Neural cell (in vitro differentiated cells): ENCODE measurements at regions not wholly inside any gene's neighbourhood (a gene's known extent, or its start where the extent isn't known, plus 50 kb on each side); places are given as distances from the start of the nearest gene placed in this dataset.

Experiments
- H2AFZ ChIP-seq: fragments of 200-600, 300-800 bp; sonication (generic), shearing (Covaris generic); 2 replicates; pipeline ENCODE4 v1.6.0; 2014; ENCODE audit warnings: low read depth, mild to moderate bottlenecking, antibody characterized with exemption, low read length, moderate library complexity
- H3F3A ChIP-seq: fragments of 200-600 bp; shearing (Covaris generic); 2 replicates; pipeline ENCODE4 v1.6.1; 2016; ENCODE audit warnings: mild to moderate bottlenecking, moderate library complexity, mixed read lengths, antibody characterized with exemption, low read length; ENCODE audit not compliant: insufficient read depth, poor library complexity, severe bottlenecking
- H3K27ac ChIP-seq: fragments of 200-600, 300-800 bp; sonication (generic), shearing (Covaris generic); 2 replicates; pipeline ENCODE4 v1.5.1; 2014; ENCODE audit warnings: mild to moderate bottlenecking, low read length, moderate library complexity
- H3K27me3 ChIP-seq: fragments of 300-800, 200-600 bp; sonication (generic), shearing (Covaris generic); 2 replicates; pipeline ENCODE4 v1.6.0; 2014; ENCODE audit warnings: mild to moderate bottlenecking, low read depth, low read length, moderate library complexity; ENCODE audit not compliant: insufficient read depth
- H3K36me3 ChIP-seq: fragments of 300-800, 200-600 bp; sonication (generic), shearing (Covaris generic); 2 replicates; pipeline ENCODE4 v1.5.1; 2014; ENCODE audit warnings: mild to moderate bottlenecking, antibody characterized with exemption, low read length, moderate library complexity; ENCODE audit not compliant: insufficient read depth
- H3K4me2 ChIP-seq: fragments of 300-800, 200-600 bp; sonication (generic), shearing (Covaris generic); 2 replicates; pipeline ENCODE4 v1.6.0; 2014; ENCODE audit warnings: mild to moderate bottlenecking, low read length
- H3K4me3 ChIP-seq: fragments of 300-800, 200-600 bp; sonication (generic), shearing (Covaris generic); 2 replicates; pipeline ENCODE4 v1.5.1; 2014; ENCODE audit warnings: mild to moderate bottlenecking, low read length, moderate library complexity
- H3K79me2 ChIP-seq: fragments of 200-600 bp; shearing (Covaris generic); replicated peaks from 2 replicates; pipeline ENCODE4 v1.6.0; 2014; ENCODE audit warnings: mild to moderate bottlenecking, low read length, moderate library complexity; ENCODE audit not compliant: insufficient read depth
- H3K9ac ChIP-seq: fragments of 300-800, 200-600 bp; sonication (generic), shearing (Covaris generic); 2 replicates; pipeline ENCODE4 v1.6.1; 2016; ENCODE audit warnings: mild to moderate bottlenecking, low read length, mixed read lengths
- H3K9me2 ChIP-seq: fragments of 200-600 bp; shearing (Covaris generic); 2 replicates; pipeline ENCODE4 v1.6.1; 2016; ENCODE audit warnings: mild to moderate bottlenecking, low read length, mixed read lengths; ENCODE audit not compliant: insufficient read depth
- H3K9me3 ChIP-seq: fragments of 200-600, 300-800 bp; sonication (generic), shearing (Covaris generic); 2 replicates; pipeline ENCODE4 v1.6.1; 2016; ENCODE audit warnings: mild to moderate bottlenecking, mixed run types, low read length, moderate library complexity, mixed read lengths
- H4K20me1 ChIP-seq: fragments of 200-600 bp; shearing (Covaris generic); 2 replicates; pipeline ENCODE4 v1.6.1; 2016; ENCODE audit warnings: mild to moderate bottlenecking, mixed run types; ENCODE audit not compliant: insufficient read depth
- EP300 ChIP-seq: fragments of 450-650 bp; conservative IDR thresholded peaks from 2 replicates; pipeline ENCODE4 v1.6.1; 2014; ENCODE audit warnings: antibody characterized with exemption, mild to moderate bottlenecking, moderate library complexity; ENCODE audit not compliant: poor library complexity, severe bottlenecking
- EZH2 ChIP-seq: fragments of 200-600, 300-800 bp; shearing (Covaris generic), sonication (generic); IDR thresholded peaks from 2 replicates; pipeline ENCODE4 v1.6.1; 2014; ENCODE audit warnings: antibody characterized with exemption, low read length, borderline replicate concordance, mild to moderate bottlenecking; ENCODE audit not compliant: insufficient read depth, poor library complexity, severe bottlenecking
- MXI1 ChIP-seq: fragments of 450-650 bp; conservative IDR thresholded peaks from 2 replicates; pipeline ENCODE4 v1.6.1; 2014; ENCODE audit warnings: antibody characterized with exemption, mild to moderate bottlenecking; ENCODE audit not compliant: poor library complexity, severe bottlenecking
- POLR2AphosphoS5 ChIP-seq: IDR thresholded peaks from 2 replicates; pipeline ENCODE4 v1.6.1; 2012
- RAD21 ChIP-seq: fragments of 450-650 bp; conservative IDR thresholded peaks from 2 replicates; pipeline ENCODE4 v1.6.1; 2014; ENCODE audit warnings: antibody characterized with exemption, mild to moderate bottlenecking, moderate library complexity
- SMC3 ChIP-seq: fragments of 450-650 bp; conservative IDR thresholded peaks from 2 replicates; pipeline ENCODE4 v1.6.1; 2014; ENCODE audit warnings: antibody characterized with exemption, mild to moderate bottlenecking, moderate library complexity; ENCODE audit not compliant: poor library complexity
- TAF1 ChIP-seq: IDR thresholded peaks from 2 replicates; pipeline ENCODE4 v1.6.1; 2012; ENCODE audit warnings: low read depth
- TF ChIP-seq, protein P1 (sequence below): IDR thresholded peaks from 2 replicates; pipeline ENCODE4 v1.6.1; 2012; ENCODE audit warnings: borderline replicate concordance
- TF ChIP-seq, protein P2 (sequence below): fragments of 450-650 bp; IDR thresholded peaks from 2 replicates; pipeline ENCODE4 v1.5.1; 2014; ENCODE audit warnings: antibody characterized with exemption, mild to moderate bottlenecking, moderate library complexity; ENCODE audit not compliant: poor library complexity, severe bottlenecking

DNA sequence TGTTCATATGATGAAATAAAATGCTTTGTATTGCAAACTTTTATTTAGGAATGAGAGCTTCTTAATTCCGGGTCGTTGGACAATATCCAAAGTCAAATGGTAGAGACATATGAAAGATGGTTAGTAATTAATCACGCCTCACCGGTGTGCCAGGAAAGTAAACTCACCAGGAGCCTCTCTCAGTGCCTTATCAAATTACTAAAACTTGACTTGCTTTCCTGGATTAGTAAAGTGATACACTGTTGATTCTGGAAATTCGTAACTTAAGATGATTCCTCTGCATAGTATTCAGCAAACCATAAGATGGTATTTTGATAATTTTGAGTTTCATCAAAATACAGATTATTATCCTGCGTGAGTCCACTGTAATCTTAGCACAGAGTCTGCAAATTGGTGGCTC is 115.2 kb downstream of the PAX1 start:
- Histone ChIP-seq H3K27me3 (no peaks in the 10 kb centered on the region), H3K36me3 (no peaks in the 10 kb centered on the region), H3K4me2 (no peak overlapping the region), H3K9ac (no peak overlapping the region), H3K9me2 (no peaks in the 10 kb centered on the region), H3K4me3 (no peak overlapping the region), H3K9me3 (no peaks in the 10 kb centered on the region), H3F3A (no peaks in the 10 kb centered on the region), H3K27ac (no peak overlapping the region), H3K79me2 (no peaks in the 10 kb centered on the region), H2AFZ (no peak overlapping the region), H4K20me1 (no peaks in the 10 kb centered on the region)
- TF ChIP-seq EP300 (no peak), TAF1 (no peak), RAD21 (no peak), EZH2 (no peak), SMC3 (no peak)
- TF ChIP-seq, protein P1, sequence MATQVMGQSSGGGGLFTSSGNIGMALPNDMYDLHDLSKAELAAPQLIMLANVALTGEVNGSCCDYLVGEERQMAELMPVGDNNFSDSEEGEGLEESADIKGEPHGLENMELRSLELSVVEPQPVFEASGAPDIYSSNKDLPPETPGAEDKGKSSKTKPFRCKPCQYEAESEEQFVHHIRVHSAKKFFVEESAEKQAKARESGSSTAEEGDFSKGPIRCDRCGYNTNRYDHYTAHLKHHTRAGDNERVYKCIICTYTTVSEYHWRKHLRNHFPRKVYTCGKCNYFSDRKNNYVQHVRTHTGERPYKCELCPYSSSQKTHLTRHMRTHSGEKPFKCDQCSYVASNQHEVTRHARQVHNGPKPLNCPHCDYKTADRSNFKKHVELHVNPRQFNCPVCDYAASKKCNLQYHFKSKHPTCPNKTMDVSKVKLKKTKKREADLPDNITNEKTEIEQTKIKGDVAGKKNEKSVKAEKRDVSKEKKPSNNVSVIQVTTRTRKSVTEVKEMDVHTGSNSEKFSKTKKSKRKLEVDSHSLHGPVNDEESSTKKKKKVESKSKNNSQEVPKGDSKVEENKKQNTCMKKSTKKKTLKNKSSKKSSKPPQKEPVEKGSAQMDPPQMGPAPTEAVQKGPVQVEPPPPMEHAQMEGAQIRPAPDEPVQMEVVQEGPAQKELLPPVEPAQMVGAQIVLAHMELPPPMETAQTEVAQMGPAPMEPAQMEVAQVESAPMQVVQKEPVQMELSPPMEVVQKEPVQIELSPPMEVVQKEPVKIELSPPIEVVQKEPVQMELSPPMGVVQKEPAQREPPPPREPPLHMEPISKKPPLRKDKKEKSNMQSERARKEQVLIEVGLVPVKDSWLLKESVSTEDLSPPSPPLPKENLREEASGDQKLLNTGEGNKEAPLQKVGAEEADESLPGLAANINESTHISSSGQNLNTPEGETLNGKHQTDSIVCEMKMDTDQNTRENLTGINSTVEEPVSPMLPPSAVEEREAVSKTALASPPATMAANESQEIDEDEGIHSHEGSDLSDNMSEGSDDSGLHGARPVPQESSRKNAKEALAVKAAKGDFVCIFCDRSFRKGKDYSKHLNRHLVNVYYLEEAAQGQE, result no peak
- TF ChIP-seq, protein P2, sequence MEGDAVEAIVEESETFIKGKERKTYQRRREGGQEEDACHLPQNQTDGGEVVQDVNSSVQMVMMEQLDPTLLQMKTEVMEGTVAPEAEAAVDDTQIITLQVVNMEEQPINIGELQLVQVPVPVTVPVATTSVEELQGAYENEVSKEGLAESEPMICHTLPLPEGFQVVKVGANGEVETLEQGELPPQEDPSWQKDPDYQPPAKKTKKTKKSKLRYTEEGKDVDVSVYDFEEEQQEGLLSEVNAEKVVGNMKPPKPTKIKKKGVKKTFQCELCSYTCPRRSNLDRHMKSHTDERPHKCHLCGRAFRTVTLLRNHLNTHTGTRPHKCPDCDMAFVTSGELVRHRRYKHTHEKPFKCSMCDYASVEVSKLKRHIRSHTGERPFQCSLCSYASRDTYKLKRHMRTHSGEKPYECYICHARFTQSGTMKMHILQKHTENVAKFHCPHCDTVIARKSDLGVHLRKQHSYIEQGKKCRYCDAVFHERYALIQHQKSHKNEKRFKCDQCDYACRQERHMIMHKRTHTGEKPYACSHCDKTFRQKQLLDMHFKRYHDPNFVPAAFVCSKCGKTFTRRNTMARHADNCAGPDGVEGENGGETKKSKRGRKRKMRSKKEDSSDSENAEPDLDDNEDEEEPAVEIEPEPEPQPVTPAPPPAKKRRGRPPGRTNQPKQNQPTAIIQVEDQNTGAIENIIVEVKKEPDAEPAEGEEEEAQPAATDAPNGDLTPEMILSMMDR, result no peak

DNA sequence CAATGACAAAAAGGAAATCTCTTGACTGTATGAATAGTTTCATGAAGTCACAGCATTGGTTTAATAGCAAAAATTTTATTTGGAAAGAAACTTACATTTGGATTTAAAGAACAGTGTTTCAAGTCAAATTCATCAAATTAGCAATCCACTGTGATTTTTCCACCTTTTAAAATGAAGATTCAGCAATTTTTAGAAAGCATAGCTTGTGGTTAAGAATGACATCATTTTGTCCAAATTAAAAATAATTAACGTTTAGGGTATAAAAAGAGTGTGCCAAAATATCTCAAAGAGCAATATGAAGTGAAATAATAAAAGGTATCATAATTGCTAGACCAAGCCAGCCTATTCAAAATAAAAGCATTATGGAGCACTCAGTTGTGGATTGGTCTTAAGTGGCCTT is 114.6 kb downstream of the PAX1 start:
- Histone ChIP-seq H2AFZ (no peak overlapping the region), H4K20me1 (no peaks in the 10 kb centered on the region), H3K9me3 (no peaks in the 10 kb centered on the region), H3F3A (no peaks in the 10 kb centered on the region), H3K9me2 (no peaks in the 10 kb centered on the region), H3K27me3 (no peaks in the 10 kb centered on the region), H3K4me3 (no peak overlapping the region), H3K4me2 (no peak overlapping the region), H3K36me3 (no peaks in the 10 kb centered on the region), H3K79me2 (no peaks in the 10 kb centered on the region), H3K27ac (no peak overlapping the region), H3K9ac (no peak overlapping the region)
- TF ChIP-seq EP300, result no peak
- TF ChIP-seq, protein P2, result no peak
- no peak for TF ChIP-seq POLR2AphosphoS5
- no peak for TF ChIP-seq TAF1
- no peak for TF ChIP-seq SMC3
- TF ChIP-seq EZH2, result no peak
- TF ChIP-seq, protein P1, result no peak
- TF ChIP-seq RAD21, result no peak
- no peak for TF ChIP-seq MXI1
